GM10266 (cell line): ENCODE measurements at regions not wholly inside any gene's neighbourhood (a gene's known extent, or its start where the extent isn't known, plus 50 kb on each side); places are given as distances from the start of the nearest gene placed in this dataset.

Source experiments
- DNase-seq: peaks from one replicate; pipeline ENCODE4 v3.0.0; 2012; ENCODE audit errors: extremely low spot score
- TF ChIP-seq, protein P1 (sequence below): IDR thresholded peaks from 2 replicates; pipeline ENCODE4 v1.5.1; 2012; ENCODE audit warnings: mild to moderate bottlenecking, low read depth; ENCODE audit not compliant: control insufficient read depth, insufficient read depth; ENCODE audit errors: missing control alignments

DNA sequence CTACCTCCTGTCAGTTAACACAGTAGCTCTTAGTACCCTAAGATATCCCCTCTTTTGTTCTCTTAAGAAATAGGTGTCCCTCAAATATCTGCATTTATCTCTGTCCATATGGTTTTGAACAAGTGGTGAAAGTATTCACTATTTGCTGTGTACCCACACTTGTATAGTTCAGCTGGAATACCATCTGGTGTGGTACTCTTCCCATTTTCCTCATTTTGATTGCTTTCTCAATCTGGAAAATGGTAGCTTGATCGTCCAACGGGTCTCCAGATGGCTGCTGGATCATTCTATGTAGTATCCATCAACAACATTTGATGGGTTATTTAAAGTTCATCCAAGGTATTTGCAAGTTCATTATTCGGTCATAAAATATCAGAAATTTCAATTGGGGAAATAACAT, 100.3 kb upstream of the DPYD start:
- TF ChIP-seq, protein P1, sequence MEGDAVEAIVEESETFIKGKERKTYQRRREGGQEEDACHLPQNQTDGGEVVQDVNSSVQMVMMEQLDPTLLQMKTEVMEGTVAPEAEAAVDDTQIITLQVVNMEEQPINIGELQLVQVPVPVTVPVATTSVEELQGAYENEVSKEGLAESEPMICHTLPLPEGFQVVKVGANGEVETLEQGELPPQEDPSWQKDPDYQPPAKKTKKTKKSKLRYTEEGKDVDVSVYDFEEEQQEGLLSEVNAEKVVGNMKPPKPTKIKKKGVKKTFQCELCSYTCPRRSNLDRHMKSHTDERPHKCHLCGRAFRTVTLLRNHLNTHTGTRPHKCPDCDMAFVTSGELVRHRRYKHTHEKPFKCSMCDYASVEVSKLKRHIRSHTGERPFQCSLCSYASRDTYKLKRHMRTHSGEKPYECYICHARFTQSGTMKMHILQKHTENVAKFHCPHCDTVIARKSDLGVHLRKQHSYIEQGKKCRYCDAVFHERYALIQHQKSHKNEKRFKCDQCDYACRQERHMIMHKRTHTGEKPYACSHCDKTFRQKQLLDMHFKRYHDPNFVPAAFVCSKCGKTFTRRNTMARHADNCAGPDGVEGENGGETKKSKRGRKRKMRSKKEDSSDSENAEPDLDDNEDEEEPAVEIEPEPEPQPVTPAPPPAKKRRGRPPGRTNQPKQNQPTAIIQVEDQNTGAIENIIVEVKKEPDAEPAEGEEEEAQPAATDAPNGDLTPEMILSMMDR = no peak
- DNase-seq = no peak

DNA sequence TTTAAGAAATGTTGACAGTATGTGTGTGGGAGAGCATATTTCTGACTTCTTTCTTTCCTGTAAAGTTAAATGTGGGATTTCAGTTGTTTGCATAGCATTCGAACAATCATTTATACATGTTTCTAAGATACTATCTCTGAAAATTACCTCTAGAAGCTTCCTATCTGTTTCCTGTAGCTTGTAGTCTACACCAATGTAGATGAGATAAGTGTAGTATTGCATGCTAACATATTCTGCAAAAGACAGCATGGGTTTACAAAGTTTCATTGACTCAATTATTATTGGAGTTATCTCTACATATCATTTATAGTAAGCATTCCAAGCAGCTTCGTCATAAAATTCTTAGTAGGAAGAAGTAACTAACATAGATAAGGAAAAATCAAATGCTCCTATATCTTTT, 98.9 kb upstream of the DPYD start:
- DNase-seq = no peak
- TF ChIP-seq, protein P1 = no peak

DNA sequence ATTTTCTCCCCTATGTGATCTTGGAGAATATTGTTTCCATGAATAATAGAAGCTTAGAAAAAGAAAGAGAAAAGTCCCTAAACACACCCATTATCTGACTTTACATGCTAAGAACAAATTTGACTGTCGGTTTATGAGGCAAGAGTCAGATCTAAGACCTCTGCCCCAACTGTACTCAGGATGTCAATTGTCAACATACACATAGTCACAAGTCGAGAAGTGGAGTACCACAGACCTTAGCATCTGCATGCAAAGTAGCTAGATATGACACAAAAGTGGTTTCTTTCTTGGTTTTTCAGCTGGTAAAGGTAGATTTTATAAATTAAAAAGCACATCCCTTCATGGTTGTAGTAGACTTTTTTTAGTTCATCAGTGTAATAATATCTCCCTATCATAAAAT, 97.2 kb upstream of the DPYD start:
- TF ChIP-seq, protein P1 = no peak
- DNase-seq = no peak

DNA sequence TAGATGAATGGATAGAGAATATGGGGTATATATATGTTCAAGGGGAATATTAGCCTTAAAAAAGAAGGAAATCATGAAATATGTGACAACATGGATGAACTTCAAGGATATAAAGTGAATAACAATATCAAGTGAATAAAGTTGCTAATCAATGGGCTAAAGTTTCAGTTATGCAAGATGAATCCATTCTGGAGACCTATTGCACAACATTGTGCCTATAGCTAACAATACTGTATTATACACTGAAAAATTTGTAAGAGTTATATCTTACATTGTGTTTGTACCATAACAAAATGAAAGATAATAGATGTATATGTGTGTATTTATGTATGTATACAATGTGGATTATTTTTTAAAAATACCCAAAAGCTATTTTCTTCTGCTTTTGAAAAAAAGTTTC, 96.3 kb upstream of the DPYD start:
- DNase-seq = no peak
- TF ChIP-seq, protein P1 = no peak

DNA sequence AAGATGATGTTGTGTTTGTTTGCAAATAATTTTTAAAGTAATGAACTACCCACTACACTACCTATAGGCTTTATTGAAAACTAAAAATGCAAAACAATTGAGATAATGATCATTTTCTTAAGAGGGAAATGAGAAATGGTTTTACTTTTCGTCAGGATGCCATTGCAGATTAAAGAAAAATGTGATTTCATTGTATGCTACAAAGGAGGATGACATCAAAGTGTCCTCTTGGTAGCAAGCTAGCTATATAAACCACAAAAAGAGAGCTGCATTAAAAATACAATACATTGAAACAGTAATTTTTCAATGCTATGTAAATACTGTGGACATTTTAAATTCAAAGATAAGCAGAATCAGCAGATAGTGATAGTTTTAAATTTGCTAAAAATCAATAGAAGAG, 87.5 kb upstream of the DPYD start:
- TF ChIP-seq, protein P1 = no peak
- no peak for DNase-seq

DNA sequence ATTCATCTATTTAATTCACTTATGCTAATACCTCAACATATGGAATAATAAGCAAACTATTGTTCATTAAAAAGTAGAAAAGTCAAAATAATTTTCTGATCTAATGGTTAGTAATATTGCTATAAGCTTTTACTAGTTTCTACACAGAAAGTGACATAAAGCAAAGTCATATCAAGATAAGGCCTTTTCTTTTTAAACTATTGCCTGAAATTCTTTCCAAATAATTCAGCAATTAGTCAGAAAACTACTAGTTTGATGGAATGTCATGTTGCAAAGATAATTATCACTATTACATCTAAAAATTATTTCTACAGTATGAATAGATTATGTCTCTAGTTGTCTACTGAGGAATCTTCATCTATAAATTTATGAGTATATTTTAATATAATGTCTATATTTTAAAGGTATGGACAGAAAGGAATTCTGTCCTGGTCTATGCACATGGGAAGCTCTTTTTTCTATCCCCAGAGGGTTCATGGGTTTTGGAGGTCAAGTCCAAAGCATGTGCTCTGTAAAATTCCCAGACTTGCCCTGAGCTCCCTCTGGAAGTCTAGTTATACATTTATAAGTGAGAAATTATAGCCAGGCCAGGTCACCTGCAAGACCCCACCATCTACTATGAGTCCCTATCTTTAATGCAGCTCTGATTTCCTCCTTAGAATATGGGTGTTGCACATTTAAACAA, 84.6 kb upstream of the DPYD start:
- TF ChIP-seq, protein P1 = no peak
- no peak for DNase-seq

DNA sequence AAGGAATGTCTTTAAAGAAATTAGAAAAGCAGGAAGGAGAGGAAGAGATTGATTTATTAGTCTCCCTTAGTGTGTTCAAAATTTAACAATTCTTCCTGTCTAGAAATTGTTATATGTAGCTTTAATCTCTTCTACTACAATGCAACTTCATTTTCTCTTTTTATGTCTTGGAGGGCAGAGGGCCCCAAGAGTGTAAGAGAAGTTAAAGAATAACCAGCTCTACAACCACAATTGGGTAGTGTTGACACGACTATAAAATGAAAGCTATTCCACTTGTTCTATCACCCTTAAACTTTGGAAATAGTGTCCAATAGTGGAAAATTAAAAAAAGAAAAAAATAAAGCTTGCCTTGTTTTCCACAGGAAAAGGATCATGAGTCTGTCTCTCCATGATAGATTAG, 82.6 kb upstream of the DPYD start:
- no peak for DNase-seq
- TF ChIP-seq, protein P1 = no peak
